Stimulated activated naive CD8-positive, alpha-beta T cell treated with anti-CD3 and anti-CD28 coated beads, Interleukin-15, Interleukin-2, amounts not matched to agents 100 ng/mL and 50 ng/mL, for 24 hours (primary cell): ENCODE measurements at regions not wholly inside any gene's neighbourhood (a gene's known extent, or its start where the extent isn't known, plus 50 kb on each side); places are given as distances from the start of the nearest gene placed in this dataset.

ENCODE experiments used
- H3K27ac Mint-ChIP-seq: one replicate; pipeline ENCODE4 v1.8.0; 2021; ENCODE audit warnings: mild to moderate bottlenecking, mixed read lengths
- H3K27me3 Mint-ChIP-seq: one replicate; pipeline ENCODE4 v1.8.0; 2021; ENCODE audit warnings: mixed read lengths
- H3K36me3 Mint-ChIP-seq: one replicate; pipeline ENCODE4 v1.8.0; 2021; ENCODE audit warnings: low read depth, mixed read lengths
- H3K4me1 Mint-ChIP-seq: one replicate; pipeline ENCODE4 v1.8.0; 2021; ENCODE audit warnings: low read depth, mixed read lengths
- H3K4me3 Mint-ChIP-seq: one replicate; pipeline ENCODE4 v1.8.0; 2021; ENCODE audit warnings: mild to moderate bottlenecking, mixed read lengths
- H3K9me3 Mint-ChIP-seq: one replicate; pipeline ENCODE4 v1.8.0; 2021; ENCODE audit warnings: mixed read lengths

DNA sequence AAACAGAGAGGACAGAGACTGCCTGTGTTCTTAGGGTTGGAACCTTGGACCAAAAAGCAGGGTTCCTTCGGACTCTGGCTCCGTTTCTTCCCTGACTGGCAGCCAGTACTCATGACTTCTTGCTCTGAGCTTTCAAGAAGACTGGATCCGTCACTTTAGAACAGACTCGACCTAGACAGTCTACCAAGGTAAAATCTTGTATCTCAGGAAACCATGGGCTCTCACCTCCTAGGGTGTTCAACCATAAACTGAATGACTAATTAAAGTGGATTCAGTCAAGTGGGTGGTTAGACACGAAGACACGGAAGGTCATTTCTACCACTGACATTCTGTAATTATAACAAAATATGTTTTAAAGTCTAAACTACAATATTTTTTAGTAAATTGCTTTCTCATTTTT, 153.8 kb upstream of the SLC39A10 start:
- Mint-ChIP-seq H3K27ac (no peak overlapping the region), H3K4me1 (peaks cover 21% of the 10 kb centered on the region), H3K4me3 (no peak overlapping the region), H3K9me3 (peaks cover 9% of the 10 kb centered on the region), H3K27me3 (no peaks in the 10 kb centered on the region), H3K36me3 (no peaks in the 10 kb centered on the region)

DNA sequence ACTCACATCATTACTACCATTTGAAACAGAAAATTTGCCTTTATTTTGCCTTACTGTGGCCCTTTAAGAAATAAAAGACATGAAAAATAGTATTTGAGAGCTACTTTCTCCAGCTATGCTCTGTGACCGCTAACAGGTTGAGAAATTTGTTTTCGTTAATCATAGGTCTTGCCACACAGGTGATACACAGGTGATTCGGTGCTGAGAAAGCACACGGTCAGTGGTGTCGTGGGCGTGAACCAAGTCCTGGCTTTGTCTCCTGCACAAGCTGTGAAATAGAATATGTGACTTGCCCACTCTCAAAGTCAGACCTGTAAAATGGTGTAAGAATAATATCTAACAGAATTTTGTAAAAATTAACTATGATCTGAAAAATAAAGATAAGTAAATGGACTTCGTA, 155.3 kb upstream of the SLC39A10 start:
- H3K36me3 Mint-ChIP-seq = no peaks in the 10 kb centered on the region
- no peak overlapping the region for H3K4me3 Mint-ChIP-seq
- H3K27ac Mint-ChIP-seq = no peak overlapping the region
- no peaks in the 10 kb centered on the region for H3K9me3 Mint-ChIP-seq
- no peaks in the 10 kb centered on the region for H3K27me3 Mint-ChIP-seq
- H3K4me1 Mint-ChIP-seq = peaks cover 27% of the 10 kb centered on the region

DNA sequence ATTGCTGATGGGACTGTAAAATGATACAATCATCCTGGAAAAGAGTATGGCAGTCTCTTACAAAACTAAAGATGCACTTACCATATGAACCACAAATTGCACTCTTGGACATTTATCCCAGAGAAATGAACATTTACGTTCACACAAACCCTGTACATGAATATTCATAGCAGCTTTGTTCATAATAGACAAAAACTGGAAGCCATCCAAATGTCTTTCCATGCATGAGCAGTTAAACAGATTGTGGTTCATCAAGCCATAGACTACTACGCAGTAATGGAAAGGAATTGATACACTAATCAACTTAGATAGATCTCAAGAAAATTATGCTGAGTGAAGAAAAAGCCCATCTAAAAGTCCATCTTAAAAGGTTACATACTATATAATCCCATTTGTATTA, 156.1 kb upstream of the SLC39A10 start:
- no peaks in the 10 kb centered on the region for H3K9me3 Mint-ChIP-seq
- no peak overlapping the region for H3K27ac Mint-ChIP-seq
- H3K27me3 Mint-ChIP-seq = no peaks in the 10 kb centered on the region
- H3K36me3 Mint-ChIP-seq = no peaks in the 10 kb centered on the region
- no peak overlapping the region for H3K4me3 Mint-ChIP-seq
- peaks cover 27% of the 10 kb centered on the region for H3K4me1 Mint-ChIP-seq

DNA sequence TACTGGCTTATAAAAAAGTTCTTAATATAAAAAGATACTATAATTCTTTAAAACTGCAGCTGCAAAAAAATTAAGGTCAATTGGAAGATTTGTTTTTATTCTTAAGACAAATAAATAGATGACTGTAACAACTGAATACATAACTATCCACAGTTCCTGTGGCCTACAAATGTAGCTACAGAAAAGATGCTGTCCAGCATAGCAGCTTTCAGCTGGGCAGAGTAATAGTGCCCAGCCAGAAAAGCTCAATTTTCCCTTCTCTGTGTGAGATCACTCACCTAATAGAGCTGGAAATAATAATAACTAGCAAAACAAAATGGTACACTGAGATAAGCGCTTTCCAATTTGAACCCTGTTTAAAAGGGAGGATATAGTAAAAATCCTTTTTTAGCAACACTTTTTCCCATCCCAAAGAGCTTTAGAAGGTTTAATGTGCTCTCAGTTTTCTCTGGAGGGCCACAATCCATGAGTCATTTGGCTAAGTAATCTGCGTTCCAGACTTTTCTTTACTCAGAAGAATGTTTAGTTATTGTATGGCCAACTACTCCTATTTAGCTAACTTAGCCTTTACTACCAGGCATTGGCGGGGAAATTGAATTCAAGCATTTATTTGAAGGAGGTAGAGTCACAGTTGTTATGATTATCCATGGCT, 158.1 kb upstream of the SLC39A10 start:
- Mint-ChIP-seq H3K27ac (no peak overlapping the region), H3K4me3 (no peak overlapping the region)

DNA sequence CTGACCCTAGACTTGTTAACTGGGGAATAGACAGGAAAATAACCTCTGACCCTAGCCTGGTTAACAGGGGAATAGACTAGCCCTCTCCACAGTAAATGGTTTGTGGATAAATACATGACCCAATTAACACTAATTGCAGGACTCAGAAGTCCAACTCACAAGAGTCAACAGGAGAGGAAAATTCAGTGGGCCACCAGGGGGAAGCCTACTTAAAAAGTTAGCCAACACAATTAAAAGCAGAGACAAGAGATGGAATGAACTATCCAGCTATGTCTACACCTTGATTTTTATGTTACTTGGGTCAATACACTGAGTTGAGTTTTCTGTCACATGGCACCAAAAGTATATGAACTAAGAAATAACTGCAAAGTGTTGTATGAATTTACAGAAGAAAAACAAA, 158.8 kb upstream of the SLC39A10 start:
- no peak overlapping the region for H3K27ac Mint-ChIP-seq
- peaks cover 30% of the 10 kb centered on the region for H3K4me1 Mint-ChIP-seq
- H3K4me3 Mint-ChIP-seq = no peak overlapping the region
- H3K27me3 Mint-ChIP-seq = no peaks in the 10 kb centered on the region
- no peaks in the 10 kb centered on the region for H3K36me3 Mint-ChIP-seq
- H3K9me3 Mint-ChIP-seq = no peaks in the 10 kb centered on the region

More for the DNA sequence above, 158.1 kb upstream of the SLC39A10 start:
- no peaks in the 10 kb centered on the region for H3K36me3 Mint-ChIP-seq
- no peaks in the 10 kb centered on the region for H3K9me3 Mint-ChIP-seq
- no peaks in the 10 kb centered on the region for H3K27me3 Mint-ChIP-seq
- peaks cover 30% of the 10 kb centered on the region for H3K4me1 Mint-ChIP-seq

DNA sequence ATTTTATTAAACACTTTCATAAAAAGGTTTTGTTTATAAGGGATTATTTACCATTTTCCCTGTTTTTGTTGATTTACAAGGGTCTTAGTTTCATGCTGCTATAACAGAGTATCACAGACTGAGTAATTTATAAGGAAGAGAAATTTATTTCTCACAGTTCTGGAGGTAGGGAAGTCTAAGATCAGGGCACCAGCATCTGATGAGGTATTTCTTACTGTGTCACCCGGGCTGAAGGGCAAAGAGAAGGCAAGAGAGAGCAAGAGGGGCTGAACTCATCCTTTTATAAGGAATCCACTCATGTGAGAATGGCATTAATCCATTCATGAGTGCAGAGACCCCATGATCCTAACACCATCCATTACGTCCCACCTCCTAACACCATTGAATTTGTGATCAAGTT, 160.0 kb upstream of the SLC39A10 start:
- no peaks in the 10 kb centered on the region for H3K36me3 Mint-ChIP-seq
- peaks cover 30% of the 10 kb centered on the region for H3K4me1 Mint-ChIP-seq
- no peak overlapping the region for H3K27ac Mint-ChIP-seq
- no peaks in the 10 kb centered on the region for H3K27me3 Mint-ChIP-seq
- no peaks in the 10 kb centered on the region for H3K9me3 Mint-ChIP-seq
- H3K4me3 Mint-ChIP-seq = no peak overlapping the region

DNA sequence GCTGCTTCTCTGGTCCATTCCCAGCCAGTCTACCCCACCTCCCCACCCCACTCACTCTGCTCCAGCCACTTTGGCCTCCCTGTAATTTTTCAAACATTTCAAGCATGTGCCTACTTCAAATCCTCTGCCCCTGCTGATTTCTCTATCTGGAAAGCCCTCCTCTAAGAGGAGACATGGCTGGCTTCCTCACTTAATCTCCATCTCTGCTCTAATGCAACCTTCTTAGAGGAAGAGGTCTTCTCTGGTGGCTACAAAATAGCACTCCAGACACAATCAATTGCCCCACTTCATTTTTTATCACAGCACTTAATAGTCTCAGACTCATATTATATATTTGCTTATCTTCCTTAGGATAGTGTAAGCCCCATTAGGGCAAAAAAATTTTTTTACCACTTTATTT, 161.1 kb upstream of the SLC39A10 start:
- H3K9me3 Mint-ChIP-seq = no peaks in the 10 kb centered on the region
- no peak overlapping the region for H3K27ac Mint-ChIP-seq
- peaks cover 30% of the 10 kb centered on the region for H3K4me1 Mint-ChIP-seq
- no peaks in the 10 kb centered on the region for H3K27me3 Mint-ChIP-seq
- no peak overlapping the region for H3K4me3 Mint-ChIP-seq
- H3K36me3 Mint-ChIP-seq = no peaks in the 10 kb centered on the region

DNA sequence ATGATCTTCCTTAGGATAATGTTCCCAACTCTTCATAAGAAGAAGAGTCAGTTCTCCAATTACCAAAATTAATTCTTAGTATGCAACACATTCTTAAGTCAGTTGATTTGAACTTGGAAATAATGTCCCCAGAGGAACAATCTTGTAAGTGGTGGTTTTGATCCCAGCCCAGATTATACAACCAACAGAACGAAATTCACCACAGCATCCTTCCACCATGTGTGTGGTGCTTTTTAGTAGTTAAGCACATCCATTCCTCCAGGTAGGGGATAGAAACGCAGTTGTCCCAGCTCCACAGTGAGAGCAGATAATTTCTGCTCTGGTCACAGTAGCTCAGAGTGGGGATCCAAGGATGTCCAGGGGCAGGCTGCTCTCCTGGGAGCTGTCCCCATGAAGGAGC, 161.7 kb upstream of the SLC39A10 start:
- no peak overlapping the region for H3K27ac Mint-ChIP-seq
- no peaks in the 10 kb centered on the region for H3K27me3 Mint-ChIP-seq
- H3K9me3 Mint-ChIP-seq = no peaks in the 10 kb centered on the region
- no peak overlapping the region for H3K4me3 Mint-ChIP-seq
- peaks cover 27% of the 10 kb centered on the region for H3K4me1 Mint-ChIP-seq
- no peaks in the 10 kb centered on the region for H3K36me3 Mint-ChIP-seq

DNA sequence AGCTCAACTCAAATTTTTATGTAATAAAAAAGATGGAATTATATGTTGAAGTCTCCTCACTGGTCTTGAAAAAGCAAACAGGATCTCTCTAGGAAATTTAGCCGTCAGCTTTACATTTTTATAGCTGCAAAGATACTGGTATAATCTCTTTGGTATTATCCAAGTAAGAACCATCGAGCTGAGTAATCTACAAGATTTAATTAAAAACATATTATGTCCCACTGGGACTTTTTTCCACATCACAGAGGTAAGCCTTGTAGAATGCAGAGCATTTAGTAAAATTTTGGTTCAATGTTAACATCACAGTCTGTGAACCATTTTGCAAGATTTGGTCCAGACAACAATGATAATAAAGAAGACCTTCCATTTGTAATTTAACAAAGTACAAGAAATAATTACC, 162.6 kb upstream of the SLC39A10 start:
- H3K36me3 Mint-ChIP-seq = no peaks in the 10 kb centered on the region
- no peaks in the 10 kb centered on the region for H3K27me3 Mint-ChIP-seq
- no peak overlapping the region for H3K4me3 Mint-ChIP-seq
- peaks cover 21% of the 10 kb centered on the region for H3K4me1 Mint-ChIP-seq
- no peaks in the 10 kb centered on the region for H3K9me3 Mint-ChIP-seq
- H3K27ac Mint-ChIP-seq = no peak overlapping the region

DNA sequence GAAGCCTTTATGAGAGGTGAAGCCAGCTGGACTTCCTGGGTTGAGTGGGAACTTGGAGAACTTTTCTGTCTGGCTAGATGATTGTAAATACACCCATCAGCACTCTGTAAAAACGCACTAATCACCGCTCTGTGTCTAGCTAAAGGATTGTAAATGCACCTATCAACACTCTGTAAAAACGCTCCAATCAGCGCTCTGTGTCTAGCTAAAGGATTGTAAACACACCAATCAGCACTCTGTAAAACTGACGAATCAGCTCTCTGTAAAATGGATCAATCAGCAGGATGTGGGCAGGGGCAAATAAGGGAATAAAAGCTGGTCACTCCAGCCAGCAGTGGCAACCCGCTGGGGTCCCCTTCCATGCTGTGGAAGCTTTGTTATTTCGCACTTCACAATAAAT, 163.6 kb upstream of the SLC39A10 start:
- Mint-ChIP-seq H3K27me3 (no peaks in the 10 kb centered on the region), H3K36me3 (no peaks in the 10 kb centered on the region), H3K4me3 (no peak overlapping the region), H3K27ac (no peak overlapping the region), H3K9me3 (no peaks in the 10 kb centered on the region), H3K4me1 (peaks cover 13% of the 10 kb centered on the region)

DNA sequence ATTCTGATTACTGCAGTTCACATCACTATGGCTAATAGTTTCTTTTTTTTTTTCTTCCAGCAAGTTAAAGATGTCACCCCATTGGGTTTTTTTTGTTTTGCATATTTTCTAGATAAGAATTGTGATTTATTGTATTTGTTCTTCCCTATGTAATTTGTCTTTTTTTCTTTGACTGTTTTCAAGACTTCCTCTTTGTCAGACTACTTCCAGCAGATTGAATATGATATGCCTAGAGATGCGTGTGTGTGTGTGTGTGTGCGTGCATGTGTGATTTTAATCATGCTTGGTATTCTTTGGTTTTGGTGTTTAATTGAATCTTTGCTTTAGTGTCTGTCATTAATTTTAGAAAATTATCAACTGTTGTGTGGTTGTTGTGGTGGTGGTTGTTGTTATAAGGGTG, 166.7 kb upstream of the SLC39A10 start:
- H3K9me3 Mint-ChIP-seq = no peaks in the 10 kb centered on the region
- no peak overlapping the region for H3K27ac Mint-ChIP-seq
- H3K4me1 Mint-ChIP-seq = peaks cover 25% of the 10 kb centered on the region
- no peaks in the 10 kb centered on the region for H3K27me3 Mint-ChIP-seq
- no peak overlapping the region for H3K4me3 Mint-ChIP-seq
- no peaks in the 10 kb centered on the region for H3K36me3 Mint-ChIP-seq

DNA sequence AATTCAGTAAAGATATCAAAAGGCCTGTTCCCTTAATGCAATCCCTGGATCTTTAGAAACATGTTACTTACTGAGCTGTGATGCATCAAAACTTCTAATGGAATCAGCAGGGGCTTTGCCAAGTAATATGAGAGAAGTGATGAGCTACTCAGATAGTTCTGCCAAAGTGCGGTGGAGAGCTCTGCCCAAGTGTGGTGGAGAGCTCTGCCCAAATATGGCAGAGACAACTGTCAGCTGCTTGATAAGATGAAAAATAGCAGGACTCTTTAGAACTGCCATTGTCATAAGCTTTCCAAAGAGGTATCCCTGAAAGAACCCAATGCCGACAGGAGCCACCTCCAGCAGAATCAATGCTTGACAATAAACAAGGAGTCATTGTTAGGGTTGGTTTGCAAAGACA, 167.9 kb upstream of the SLC39A10 start:
- Mint-ChIP-seq H3K27me3 (no peaks in the 10 kb centered on the region), H3K9me3 (no peaks in the 10 kb centered on the region), H3K27ac (no peak overlapping the region), H3K36me3 (no peaks in the 10 kb centered on the region), H3K4me1 (peaks cover 23% of the 10 kb centered on the region), H3K4me3 (no peak overlapping the region)

DNA sequence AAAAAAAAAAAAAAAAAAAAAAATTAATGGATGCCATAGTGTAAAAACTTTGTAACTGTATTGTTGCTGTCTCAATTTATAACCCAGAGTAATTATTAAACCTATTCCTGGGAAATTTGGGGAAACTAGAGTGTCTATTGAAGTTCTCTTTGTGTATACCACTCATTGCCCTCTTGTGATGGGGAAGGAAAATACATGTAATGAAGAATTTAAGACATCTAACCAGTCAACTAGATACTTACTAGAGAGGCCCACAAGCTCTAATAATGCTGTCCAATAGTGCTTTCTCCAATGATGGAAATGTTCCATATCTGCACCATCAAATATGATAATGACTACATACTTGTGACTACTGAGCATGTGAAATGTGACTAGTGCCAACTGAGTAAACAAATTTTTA, 168.5 kb upstream of the SLC39A10 start:
- Mint-ChIP-seq H3K27ac (no peak overlapping the region), H3K9me3 (no peaks in the 10 kb centered on the region), H3K4me1 (peaks cover 23% of the 10 kb centered on the region), H3K27me3 (no peaks in the 10 kb centered on the region), H3K4me3 (no peak overlapping the region), H3K36me3 (no peaks in the 10 kb centered on the region)

DNA sequence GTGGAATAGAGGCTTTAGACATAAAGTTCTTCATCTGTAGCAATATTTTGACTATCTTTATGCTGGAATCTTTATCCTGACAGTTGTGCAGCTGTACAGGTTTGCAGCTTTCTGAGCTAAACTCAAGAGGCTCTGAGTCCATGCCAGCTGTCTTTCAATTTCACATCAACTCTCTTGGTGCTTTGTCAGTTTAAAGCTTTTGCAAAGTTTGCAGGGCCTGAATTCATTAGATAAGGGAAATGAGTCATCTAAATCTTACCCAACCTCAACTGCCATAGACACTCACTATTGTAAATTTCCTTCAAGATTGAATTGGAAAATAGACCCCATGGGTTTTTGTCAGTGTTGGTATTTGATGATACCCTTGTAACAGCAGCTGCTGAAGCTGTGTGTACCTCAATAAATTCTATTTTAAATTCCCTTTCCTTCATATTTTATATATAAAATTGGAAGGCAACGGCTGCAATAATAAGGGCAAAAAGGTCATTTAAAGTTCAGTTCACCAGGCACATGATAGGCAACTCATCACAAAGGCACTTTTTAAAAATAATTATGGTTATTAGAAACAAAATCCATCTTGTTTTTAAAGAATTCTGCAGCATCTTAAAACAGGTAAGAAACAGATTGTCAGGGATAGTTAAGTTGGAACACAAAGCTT, 169.9 kb upstream of the SLC39A10 start:
- Mint-ChIP-seq H3K36me3 (no peaks in the 10 kb centered on the region), H3K4me3 (peak overlapping the region; percentile 48), H3K4me1 (peaks cover 23% of the 10 kb centered on the region), H3K9me3 (no peaks in the 10 kb centered on the region), H3K27ac (peak overlapping the region; percentile 57), H3K27me3 (no peaks in the 10 kb centered on the region)

DNA sequence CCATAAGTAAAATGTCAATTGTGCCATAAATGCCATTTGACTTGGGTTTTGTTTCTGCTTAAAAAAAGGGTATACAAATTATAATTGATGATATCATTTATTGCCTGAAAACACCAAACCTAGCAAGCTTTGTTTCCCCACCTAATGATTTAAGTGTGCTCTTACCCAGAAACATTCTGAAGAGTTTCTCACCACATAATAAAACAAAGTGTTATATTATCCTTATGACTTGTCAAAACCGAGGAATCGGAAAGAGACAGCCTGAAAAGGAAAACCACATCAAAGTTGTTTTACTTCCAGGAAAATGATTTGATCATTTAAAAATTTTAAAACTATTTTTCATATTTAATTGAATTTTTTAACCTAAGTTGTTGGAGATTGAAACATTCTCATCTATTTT, 170.5 kb upstream of the SLC39A10 start:
- Mint-ChIP-seq H3K27ac (no peak overlapping the region), H3K9me3 (no peaks in the 10 kb centered on the region), H3K4me3 (no peak overlapping the region), H3K36me3 (no peaks in the 10 kb centered on the region), H3K27me3 (no peaks in the 10 kb centered on the region), H3K4me1 (peaks cover 23% of the 10 kb centered on the region)

DNA sequence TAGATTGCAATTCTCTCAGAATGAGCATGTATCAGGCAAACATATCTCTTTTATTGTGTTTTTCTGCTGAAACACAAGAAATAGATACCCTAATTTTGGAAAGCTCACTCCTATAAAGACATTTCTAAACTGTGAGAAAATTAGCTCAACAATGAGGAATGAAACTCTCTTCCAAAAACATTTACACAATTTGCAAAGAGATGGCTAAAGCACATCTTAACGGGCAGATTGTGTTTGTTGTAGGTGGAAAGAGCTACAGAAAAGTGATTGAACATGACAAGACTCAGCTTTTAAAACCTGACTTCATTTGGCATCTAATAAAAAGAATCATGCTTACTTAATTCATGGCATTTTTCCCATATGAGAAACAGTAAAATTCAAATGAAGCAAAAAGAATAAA, 175.0 kb upstream of the SLC39A10 start:
- Mint-ChIP-seq H3K36me3 (peaks cover 6% of the 10 kb centered on the region), H3K27me3 (no peaks in the 10 kb centered on the region), H3K9me3 (peaks cover 7% of the 10 kb centered on the region), H3K4me1 (peaks cover 26% of the 10 kb centered on the region), H3K4me3 (no peak overlapping the region), H3K27ac (no peak overlapping the region)
